Transverse colon (tissue), 4 donors: ENCODE measurements at regions not wholly inside any gene's neighbourhood (a gene's known extent, or its start where the extent isn't known, plus 50 kb on each side); places are given as distances from the start of the nearest gene placed in this dataset.

Source experiments
- EP300 ChIP-seq: sonication (generic); formaldehyde crosslinking; IDR thresholded peaks from one replicate; pipeline ENCODE4 v1.6.1; 2017; ENCODE audit warnings: antibody characterized with exemption, low read depth
- POLR2A ChIP-seq: fragments of 450-650 bp; IDR thresholded peaks from one replicate; pipeline ENCODE4 v1.6.1; 2016; ENCODE audit warnings: antibody characterized with exemption, mild to moderate bottlenecking, moderate library complexity
- POLR2AphosphoS5 ChIP-seq, 3 donors: sonication (generic); formaldehyde crosslinking; IDR thresholded peaks; one replicate each; pipeline ENCODE4 v1.6.1; 2016; ENCODE audit warnings: antibody characterized with exemption in 3 of 3
- TF ChIP-seq, protein P1 (sequence below), 5 experiments: fragments of 200-600 bp in 3 of 5; fragments of 450-650 bp in 2 of 5; sonication (generic) in 3 of 5; IDR thresholded peaks; 1 replicate in 2 of 5; 2 replicates in 3 of 5; pipeline ENCODE4 v1.5.1; 2016 to 2017; ENCODE audit warnings: antibody characterized with exemption in 5 of 5, inconsistent platforms in 3 of 5, mild to moderate bottlenecking in 2 of 5, moderate library complexity in 1 of 5

DNA sequence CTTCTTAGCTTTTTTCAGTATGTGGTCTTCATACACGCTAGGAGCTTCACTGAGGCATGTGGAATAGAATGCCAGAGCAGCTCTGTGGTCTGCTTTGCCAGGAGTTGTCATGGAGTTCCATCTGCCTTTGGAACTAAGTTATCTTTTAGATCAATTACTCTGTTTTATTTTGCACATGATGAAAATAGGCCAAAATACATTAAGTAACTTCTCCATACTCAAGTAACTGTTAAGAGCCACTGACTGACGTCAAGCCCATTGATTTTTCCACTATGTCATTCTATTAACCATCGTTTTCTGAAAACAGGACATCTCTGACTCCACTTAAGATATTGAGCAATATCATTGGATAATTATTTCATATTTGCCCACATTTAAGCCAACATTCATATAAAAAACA, 415.1 kb upstream of the MAD2L1 start:
- TF ChIP-seq POLR2A (no peak), POLR2AphosphoS5 (IDR thresholded peaks at IDR 0.05) (no peak), EP300 (no peak)
- TF ChIP-seq, protein P1, sequence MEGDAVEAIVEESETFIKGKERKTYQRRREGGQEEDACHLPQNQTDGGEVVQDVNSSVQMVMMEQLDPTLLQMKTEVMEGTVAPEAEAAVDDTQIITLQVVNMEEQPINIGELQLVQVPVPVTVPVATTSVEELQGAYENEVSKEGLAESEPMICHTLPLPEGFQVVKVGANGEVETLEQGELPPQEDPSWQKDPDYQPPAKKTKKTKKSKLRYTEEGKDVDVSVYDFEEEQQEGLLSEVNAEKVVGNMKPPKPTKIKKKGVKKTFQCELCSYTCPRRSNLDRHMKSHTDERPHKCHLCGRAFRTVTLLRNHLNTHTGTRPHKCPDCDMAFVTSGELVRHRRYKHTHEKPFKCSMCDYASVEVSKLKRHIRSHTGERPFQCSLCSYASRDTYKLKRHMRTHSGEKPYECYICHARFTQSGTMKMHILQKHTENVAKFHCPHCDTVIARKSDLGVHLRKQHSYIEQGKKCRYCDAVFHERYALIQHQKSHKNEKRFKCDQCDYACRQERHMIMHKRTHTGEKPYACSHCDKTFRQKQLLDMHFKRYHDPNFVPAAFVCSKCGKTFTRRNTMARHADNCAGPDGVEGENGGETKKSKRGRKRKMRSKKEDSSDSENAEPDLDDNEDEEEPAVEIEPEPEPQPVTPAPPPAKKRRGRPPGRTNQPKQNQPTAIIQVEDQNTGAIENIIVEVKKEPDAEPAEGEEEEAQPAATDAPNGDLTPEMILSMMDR (IDR thresholded peaks at IDR 0.05), result no peak
